Calu3 (cell line): ENCODE measurements at regions not wholly inside any gene's neighbourhood (a gene's known extent, or its start where the extent isn't known, plus 50 kb on each side); places are given as distances from the start of the nearest gene placed in this dataset.

ENCODE experiments used
- BruUV-seq: library from RNA; stranded (reverse); fragments of 400-500 nt; replicated peaks from 2 replicates; lab custom pipeline; 2021; lab: Mats Ljungman, UMichigan
- CTCF ChIA-PET: fragments of 300-600 bp; sonication (Branson Sonifier 250); formaldehyde crosslinking; loops from one replicate; lab custom pipeline; 2022; ENCODE audit warnings: antibody characterized with exemption; lab: Charles Lee
- DNase-seq: peaks from one replicate; pipeline ENCODE4 v3.0.0; 2022
- H3K27ac Mint-ChIP-seq: one replicate; pipeline ENCODE4 v1.8.0; 2022; ENCODE audit warnings: mixed read lengths; ENCODE audit not compliant: unreplicated experiment
- H3K27me3 Mint-ChIP-seq: one replicate; pipeline ENCODE4 v1.8.0; 2022; ENCODE audit warnings: mixed read lengths; ENCODE audit not compliant: unreplicated experiment
- H3K36me3 Mint-ChIP-seq: one replicate; pipeline ENCODE4 v1.8.0; 2022; ENCODE audit warnings: mild to moderate bottlenecking, moderate library complexity, mixed read lengths; ENCODE audit not compliant: insufficient read depth, unreplicated experiment
- H3K4me1 Mint-ChIP-seq: one replicate; pipeline ENCODE4 v1.8.0; 2022; ENCODE audit warnings: mild to moderate bottlenecking, low read depth, mixed read lengths; ENCODE audit not compliant: unreplicated experiment
- H3K4me3 Mint-ChIP-seq: one replicate; pipeline ENCODE4 v1.8.0; 2022; ENCODE audit warnings: mild to moderate bottlenecking, low read depth, moderate library complexity, mixed read lengths; ENCODE audit not compliant: unreplicated experiment
- H3K9me3 Mint-ChIP-seq: one replicate; pipeline ENCODE4 v1.8.0; 2022; ENCODE audit warnings: low read depth, mixed read lengths; ENCODE audit not compliant: unreplicated experiment
- intact Hi-C: fragments of 100-400 bp; cut with micrococcal nuclease; formaldehyde crosslinking; loops from one replicate; pipeline ENCODE4 v1.10.0; 2022; ENCODE audit not compliant: unreplicated experiment
- TF ChIP-seq, protein P1 (sequence below): fragments of 200-600 bp; IDR thresholded peaks from one replicate; pipeline ENCODE4 v1.8.0; 2022; ENCODE audit warnings: antibody characterized with exemption; ENCODE audit not compliant: unreplicated experiment

DNA sequence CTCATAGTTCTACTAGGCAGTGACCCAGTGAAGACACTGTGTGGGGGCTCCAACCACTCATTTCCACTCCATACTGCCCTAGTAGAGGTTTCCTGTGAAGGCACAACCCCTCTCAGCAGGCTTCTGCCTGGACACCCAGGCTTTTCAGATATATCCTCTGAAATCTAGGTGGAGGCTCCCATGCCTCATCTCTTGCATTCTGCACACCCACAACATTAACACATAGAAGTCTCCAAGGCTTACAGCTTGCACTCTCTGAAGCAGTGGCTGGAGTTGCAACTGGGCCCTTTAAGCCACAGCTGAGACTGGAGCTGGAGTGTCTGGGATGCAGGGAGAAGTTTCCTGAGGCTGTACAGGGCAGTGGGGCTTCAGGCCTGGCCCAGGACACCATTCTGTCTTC lies 347.7 kb upstream of the SPRY2 start:
- Mint-ChIP-seq H3K27me3 (no peaks in the 10 kb centered on the region), H3K27ac (no peak overlapping the region), H3K4me3 (no peak overlapping the region), H3K4me1 (no peaks in the 10 kb centered on the region), H3K36me3 (no peaks in the 10 kb centered on the region), H3K9me3 (peaks cover 4% of the 10 kb centered on the region)
- CTCF ChIA-PET: no interaction called here
- TF ChIP-seq, protein P1, sequence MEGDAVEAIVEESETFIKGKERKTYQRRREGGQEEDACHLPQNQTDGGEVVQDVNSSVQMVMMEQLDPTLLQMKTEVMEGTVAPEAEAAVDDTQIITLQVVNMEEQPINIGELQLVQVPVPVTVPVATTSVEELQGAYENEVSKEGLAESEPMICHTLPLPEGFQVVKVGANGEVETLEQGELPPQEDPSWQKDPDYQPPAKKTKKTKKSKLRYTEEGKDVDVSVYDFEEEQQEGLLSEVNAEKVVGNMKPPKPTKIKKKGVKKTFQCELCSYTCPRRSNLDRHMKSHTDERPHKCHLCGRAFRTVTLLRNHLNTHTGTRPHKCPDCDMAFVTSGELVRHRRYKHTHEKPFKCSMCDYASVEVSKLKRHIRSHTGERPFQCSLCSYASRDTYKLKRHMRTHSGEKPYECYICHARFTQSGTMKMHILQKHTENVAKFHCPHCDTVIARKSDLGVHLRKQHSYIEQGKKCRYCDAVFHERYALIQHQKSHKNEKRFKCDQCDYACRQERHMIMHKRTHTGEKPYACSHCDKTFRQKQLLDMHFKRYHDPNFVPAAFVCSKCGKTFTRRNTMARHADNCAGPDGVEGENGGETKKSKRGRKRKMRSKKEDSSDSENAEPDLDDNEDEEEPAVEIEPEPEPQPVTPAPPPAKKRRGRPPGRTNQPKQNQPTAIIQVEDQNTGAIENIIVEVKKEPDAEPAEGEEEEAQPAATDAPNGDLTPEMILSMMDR: no peak
- intact Hi-C loops: no loop called here
- DNase-seq: no peak
- no TSS peak for BruUV-seq

DNA sequence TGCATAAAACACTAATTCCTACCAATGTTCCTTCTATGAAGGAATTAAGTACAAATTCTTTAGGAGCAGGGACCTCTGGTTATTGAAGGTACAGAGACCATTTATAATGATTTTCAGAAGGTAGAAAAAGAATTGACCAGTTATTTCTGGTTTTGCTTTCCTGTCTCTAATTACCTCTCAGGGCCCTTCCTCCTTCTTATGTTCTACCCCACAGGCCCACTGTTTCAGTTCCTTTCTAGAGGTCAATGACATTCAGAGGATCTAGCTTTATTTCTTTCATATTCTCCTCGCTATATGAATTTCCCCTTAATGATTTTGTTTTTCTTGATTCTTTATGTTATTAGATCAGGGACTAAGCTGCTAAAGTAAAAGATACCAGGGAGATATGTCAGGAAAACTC lies 345.0 kb upstream of the SPRY2 start:
- intact Hi-C loops: no loop called here
- H3K36me3 Mint-ChIP-seq: no peaks in the 10 kb centered on the region
- no peak overlapping the region for H3K27ac Mint-ChIP-seq
- no peak for DNase-seq
- no peaks in the 10 kb centered on the region for H3K27me3 Mint-ChIP-seq
- BruUV-seq: no TSS peak
- CTCF ChIA-PET: no interaction called here
- TF ChIP-seq, protein P1: no peak
- H3K4me1 Mint-ChIP-seq: no peaks in the 10 kb centered on the region
- H3K9me3 Mint-ChIP-seq: no peaks in the 10 kb centered on the region
- H3K4me3 Mint-ChIP-seq: no peak overlapping the region

DNA sequence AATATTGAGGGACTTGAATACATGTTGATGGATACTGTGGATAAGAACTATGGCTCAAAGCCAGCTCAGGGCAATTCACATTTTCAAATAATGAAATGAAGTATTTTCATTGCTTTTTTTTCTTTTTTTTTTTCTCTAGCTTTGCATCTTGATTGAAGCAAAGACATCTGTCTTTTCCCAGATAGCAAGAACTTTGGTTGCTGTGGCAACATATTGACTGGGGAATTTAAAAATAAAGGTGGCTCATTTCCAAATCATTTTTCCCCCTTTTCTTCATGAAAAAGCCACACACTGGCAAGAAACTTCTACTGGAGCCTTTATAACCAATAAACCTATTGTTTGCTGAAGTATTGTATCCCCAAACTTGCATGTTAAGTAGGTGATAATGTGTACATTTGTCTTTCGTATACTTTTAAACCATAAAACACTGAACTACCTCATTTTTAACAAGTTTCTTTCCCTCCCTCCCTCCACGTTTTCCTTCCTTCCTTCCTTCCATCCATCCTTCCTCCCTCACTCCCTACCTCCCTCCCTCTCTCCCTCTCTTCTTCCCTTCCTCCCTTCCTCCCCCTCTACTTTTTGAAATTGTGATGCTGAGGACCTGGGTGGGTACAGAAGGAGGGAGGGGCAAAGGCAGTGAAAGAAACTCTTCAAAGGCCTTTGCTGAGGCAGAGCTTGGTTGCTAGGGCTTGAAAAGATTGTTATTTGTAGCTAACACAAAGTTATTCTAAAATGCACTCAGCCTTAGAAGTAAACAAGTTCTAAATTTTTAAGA lies 343.5 kb upstream of the SPRY2 start:
- Mint-ChIP-seq H3K27ac (no peak overlapping the region), H3K36me3 (no peaks in the 10 kb centered on the region), H3K4me1 (no peaks in the 10 kb centered on the region), H3K4me3 (no peak overlapping the region), H3K27me3 (no peaks in the 10 kb centered on the region), H3K9me3 (no peaks in the 10 kb centered on the region)
- TF ChIP-seq, protein P1: no peak
- CTCF ChIA-PET: no interaction called here
- no peak for DNase-seq
- BruUV-seq: no TSS peak
- intact Hi-C loops: no loop called here

DNA sequence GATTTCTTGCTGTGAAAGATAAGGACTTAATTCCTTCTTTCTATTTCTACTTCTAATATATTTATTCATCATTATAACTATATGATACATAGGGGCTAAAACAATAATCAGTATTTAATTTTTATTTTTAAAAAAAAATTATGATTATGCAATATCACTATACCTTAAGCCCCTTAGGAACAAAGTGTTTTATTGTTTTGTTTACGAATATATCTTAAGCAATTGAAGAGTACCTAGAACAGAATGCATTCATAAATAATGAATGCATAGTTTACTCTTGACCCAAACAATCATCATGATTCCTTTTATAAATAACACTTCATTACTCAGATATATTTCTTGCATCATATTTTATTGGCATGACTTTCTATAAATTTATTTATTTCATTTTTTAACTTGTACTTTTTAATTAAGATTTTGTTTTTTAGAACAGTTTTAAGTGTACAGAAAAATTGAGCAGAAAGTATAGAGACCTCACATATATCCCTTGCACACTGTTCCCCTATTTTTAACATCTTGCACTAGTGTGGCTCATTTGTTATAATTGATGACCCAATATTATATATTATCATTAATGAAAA lies 339.9 kb upstream of the SPRY2 start:
- no peaks in the 10 kb centered on the region for H3K4me1 Mint-ChIP-seq
- intact Hi-C loops: no loop called here
- H3K36me3 Mint-ChIP-seq: no peaks in the 10 kb centered on the region
- no peaks in the 10 kb centered on the region for H3K9me3 Mint-ChIP-seq
- BruUV-seq: no TSS peak
- no peak overlapping the region for H3K4me3 Mint-ChIP-seq
- no peaks in the 10 kb centered on the region for H3K27me3 Mint-ChIP-seq
- no peak for DNase-seq
- TF ChIP-seq, protein P1: no peak
- CTCF ChIA-PET: no interaction called here
- H3K27ac Mint-ChIP-seq: no peak overlapping the region
